GF-D8 (cell line): ENCODE measurements at regions not wholly inside any gene's neighbourhood (a gene's known extent, or its start where the extent isn't known, plus 50 kb on each side); places are given as distances from the start of the nearest gene placed in this dataset.
"Not testable (repeated sequence)": the region's sequence is repeated elsewhere in the genome, so short reads cannot be mapped to it uniquely, and the experiment has no call there.

Experiments
- DNase-seq: peaks from one replicate; lab custom pipeline; 2025; lab: John Stamatoyannopoulos, UW

DNA sequence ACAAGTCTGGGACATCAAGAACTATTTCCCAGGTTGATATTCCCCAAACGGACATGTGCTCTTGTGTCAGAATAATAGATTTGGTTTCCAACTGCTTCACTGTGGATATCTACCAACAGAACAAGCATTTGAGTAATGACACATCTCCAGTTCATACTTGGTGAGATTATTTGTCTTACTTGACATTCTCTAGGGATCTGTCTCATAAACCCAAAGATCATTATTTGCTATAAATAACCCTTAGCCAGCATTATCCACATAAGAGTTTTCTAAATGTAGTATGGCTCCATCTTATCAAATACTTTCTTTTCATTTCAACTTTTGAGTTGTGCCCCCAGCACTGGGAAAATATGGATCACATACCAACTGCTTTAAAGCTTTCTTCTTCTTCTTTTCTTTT is 1063.9 kb upstream of the CDH18 start:
- no peak for DNase-seq

DNA sequence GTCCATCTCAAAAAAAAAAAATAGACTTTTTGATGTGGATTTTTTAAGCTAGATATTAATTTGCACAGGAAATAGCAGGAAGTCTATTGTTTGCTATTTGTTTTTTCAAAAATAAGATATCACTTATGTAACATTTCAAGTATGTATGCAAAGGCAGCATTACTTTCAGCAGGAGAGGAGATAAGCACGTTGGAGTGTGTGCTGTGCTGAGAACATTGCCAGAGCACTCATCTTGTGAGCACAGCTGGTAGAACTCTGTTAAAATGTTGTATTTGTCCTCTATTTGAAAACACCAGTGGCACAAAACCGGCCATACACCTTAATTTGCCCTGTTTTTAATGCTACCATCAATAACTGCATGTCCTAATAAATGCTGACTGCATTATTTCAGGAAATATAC is 1061.9 kb upstream of the CDH18 start:
- no peak for DNase-seq

DNA sequence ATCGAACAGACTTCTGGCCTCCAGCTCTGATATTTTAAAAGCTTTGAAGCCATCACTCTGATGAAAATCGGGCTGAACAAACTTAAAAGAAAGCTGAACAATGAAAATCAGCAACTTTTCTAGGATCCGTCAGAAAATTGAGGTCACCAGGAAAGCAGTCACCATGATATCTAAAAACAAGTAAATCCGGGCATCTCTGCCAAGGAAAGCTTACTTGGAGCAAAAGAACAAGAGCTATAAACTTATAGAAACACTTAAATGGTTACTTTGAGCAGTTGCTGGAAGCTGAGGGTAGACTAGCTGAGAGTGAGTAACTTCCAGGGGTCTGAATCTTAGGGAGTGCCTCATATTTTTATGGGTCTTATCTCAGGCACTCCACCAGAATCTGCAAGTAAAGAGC is 1043.0 kb upstream of the CDH18 start:
- no peak for DNase-seq

DNA sequence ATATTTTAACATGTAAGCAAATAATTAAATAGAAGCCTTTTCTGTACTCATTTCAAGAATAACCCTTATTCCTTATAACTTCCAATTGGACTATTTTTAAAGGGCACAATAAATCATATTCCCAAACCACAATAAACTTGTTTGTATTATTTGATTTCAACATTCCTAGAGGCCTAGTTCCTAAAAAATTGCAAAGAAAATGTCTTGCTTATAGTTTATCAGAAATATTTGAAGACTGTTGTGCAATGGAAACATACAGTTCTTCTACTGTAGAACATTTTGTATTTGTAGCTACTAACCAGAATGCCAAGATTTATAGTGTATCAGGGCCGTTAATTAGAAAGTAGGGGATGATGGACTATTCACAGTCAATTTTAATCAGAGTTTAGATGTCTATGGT is 1037.0 kb upstream of the CDH18 start:
- no peak for DNase-seq

DNA sequence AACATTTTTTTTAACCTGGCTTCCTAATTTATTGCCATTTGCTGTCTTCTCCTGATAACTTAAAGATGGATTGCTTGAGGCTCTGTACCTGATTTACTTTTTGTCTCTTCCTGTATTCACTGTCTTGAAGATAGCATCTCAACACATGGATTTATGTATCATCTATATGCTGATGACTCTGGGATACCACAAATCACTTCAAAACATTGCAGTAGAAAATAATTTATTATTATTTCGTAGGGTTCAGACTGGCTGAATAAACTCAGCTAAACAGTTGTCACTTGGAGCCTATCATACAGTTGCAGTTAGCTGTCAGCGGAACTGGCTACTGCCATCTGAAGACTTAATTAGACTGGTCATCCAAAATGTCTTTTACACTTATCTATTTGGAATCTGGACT is 1025.2 kb upstream of the CDH18 start:
- no peak for DNase-seq

DNA sequence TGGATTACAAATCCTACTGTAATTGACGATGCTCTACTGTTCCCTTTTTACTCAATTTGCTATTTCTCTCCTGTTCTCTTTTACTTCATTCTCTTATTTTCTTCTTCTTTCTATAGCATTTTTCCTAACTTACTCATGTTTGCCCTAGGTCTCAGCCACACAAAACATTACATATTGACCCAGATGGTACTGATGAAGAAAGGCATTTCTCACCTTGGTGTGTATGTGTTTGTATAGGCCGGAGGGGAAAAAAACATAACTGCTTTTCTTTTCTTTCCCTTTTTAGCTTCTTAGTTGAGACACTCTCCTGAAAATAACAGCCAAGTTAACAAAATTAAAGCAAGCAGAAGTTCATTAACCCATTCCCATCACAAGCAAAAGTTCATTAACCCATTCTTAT is 1019.8 kb upstream of the CDH18 start:
- DNase-seq, result no peak

DNA sequence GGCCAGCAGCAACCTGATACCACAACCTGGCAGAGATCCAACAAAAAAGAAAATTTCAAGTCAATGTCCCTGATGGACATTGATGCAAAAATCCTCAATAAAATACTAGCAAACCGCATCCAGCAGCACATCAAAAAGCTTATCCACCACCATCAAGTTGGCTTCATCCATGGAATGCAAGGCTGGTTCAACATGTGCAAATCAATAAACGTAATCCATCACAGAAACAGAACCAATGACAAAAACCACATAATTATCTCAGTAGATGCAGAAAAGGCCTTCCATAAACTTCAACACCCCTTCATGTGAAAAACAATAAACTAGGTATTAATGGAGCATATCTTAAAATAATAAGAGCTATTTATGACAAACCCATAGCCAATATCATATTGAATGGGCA is 1000.9 kb upstream of the CDH18 start:
- not testable (repeated sequence) for DNase-seq

DNA sequence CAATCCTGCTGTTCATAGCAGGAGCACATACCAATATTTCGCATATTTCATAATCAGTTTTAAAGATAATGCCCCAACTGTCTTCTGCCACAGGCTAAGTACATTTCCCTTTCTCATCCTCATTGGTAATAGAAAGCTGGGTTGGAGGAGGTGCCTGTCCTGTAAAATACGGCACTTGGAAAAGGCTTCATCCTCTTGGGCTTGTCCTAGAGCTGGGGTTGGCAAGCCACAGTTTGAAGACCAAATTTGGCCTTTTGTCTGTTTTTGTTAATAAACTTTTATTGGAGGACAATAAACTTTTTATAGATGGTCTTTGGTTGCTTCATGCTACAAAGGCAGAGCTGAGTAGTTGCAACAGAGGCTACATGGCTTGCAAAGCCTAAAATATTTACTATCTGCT is 997.8 kb upstream of the CDH18 start:
- DNase-seq, result no peak

DNA sequence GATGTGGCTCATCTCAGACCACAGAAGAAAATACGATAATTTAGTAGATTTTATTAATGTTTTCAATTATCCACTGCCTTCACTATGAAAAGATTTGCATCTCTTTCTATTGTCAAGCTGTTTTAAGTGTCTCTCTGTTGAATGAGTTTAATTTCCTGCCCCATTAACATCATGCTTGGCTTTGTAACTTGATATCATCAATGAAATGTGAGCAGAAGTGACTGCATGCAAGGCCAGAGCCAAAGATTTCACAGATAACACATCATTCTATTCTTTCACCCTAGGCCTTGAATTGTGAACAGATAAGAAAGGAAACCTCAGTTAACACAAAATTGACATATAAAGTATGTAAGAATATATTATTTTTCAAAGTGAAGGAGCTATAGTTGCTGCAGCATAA is 986.4 kb upstream of the CDH18 start:
- DNase-seq, result no peak

DNA sequence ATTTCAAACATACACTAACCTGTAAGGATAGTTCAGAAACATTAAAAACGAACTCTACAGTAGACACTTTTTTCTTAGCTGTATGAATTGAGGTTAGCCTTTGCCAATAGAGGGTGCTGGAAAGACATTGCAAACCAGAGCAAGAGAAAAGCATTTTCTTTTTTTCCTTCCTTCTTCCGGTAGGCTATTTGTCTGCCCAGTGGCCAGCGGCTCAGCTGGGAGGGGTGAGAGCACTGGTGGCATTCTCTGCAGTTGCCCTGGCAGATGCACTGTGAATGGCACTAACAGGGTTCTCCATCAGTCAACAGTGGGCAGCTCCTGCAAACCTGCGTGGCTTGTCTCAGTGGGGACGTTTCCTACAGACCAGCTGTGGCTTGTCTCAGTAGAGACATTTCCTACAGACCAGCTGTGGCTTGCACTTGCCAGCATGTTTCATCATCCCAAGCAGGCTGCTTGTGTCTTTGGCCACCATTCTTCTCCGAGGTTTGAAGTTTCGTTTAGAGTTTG is 984.5 kb upstream of the CDH18 start:
- no peak for DNase-seq

DNA sequence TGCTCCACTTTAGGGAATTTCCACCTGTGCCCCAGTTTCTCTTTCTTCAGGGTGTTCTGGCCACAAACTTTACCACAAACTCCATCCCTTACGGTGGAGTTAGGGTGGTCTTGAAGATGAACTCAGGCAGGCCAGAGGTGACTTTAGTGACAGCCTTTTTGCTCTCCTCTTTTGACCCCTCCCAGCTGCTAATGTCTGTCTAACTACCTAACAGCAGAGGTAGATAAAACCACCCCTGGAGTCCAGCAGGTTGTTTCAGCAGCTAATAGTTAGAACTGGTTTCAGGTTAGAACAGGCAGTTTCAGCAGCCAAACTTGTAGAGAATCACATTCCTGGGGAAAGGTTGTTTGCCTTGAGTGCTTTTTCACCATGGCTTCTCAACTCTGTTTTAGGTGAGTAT is 971.3 kb upstream of the CDH18 start:
- no peak for DNase-seq

DNA sequence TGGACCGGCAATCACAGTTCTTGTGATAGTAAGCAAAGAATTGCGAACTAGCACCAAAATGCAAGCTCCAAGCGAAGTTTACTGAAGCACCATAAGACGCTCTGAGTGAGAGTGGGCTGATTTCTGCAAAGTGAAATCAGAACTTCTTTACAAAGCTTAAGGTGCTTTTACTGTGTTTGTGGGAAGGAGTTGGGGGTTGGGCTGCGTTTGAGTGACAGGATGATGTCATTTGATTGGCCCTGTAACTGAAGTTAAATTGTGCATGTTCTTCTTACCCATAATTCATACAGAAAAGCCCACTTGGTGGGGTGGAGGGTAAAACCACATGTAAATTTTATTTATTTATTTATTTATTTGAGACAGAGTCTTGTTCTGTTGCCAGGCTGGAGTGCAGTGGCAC is 970.6 kb upstream of the CDH18 start:
- DNase-seq, result no peak

DNA sequence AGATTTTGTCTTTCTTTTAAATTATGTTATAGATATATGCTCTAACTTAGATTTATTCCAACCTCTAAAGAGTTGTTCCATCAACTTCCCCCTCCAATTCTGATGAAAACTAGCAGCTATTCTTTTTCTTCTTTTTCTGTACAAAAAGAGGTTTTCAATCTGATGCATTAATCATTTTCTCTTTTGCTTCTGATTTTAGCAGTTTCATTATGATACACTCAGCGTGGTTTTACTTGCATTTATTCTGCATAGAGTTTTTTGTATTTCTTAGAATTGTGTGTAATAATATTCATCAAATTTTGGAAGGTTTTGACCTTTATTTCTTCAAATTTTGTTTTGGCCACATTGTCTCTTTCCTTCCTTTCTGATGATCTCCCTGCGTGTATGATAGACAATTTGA is 968.1 kb upstream of the CDH18 start:
- DNase-seq, result no peak

DNA sequence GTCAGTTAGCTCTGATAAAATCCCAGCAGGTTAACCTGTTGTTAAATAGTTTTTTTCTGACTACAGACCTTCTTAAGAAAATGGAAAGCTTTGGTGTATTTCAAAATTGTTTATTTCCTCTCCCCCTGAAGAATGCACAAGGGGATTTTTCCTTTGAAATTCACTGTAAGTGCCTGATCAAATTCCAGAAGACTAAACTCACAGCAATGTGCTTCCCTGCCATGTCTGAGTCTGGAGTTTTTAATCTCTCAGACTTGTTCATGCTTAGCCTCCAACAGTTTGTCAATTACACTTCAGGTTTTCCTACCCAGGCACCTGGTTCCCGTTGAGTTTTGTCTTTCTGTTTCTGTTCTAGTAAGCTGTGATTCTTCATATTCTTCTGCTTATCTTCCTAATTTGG is 961.6 kb upstream of the CDH18 start:
- DNase-seq, result no peak

DNA sequence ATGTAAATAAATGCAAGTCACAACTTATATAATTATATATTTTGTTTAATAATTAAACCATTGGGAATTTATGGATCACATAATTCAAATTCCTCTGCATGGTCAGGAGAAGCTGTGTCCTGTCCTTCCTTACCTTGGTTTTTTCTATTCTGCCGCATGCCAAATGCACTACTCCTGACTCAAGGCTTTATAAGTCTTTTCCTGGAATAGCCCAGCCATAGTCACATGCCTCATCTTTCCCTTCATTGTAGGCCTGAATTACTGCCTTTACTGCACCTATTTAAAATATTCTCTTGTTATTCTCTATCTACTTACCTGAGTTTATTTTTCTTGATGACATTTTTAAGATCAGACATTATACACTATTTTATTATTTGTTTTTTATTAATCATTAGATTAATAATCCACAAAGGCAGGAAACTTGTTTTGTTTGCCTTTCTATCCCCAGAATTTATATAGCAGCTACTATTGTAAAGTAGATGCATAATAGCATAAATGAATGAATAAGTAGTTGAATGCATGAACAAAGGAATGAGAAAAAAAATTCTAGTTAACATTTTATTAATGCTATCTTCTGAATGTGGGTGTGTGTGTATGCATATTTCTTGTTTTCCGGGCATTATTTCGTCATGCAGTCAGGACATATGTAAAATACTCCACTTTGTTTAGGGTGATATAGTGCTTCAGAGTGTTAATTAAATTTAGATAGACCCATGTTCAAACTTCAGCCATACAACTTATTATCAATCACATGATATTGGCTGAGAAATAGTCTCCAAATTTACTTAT is 955.4 kb upstream of the CDH18 start:
- DNase-seq, result not testable (repeated sequence)

DNA sequence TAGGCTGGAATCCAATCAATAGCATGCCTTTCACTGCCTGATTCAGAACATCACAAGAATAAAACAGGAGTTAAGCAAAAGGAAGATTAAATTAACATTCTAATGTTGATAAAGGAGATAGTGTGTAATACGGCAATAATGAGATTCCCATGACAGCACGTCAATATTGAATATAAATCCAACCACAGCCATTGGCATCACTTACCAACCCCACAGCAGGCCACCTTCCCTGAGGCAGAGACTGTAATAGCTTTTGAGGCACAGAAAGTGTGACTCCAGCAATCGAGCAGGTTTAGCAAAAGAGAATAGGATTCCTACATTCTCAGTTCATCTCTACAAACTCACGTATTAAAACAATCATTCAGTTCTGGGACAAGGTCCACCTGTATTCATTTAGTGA is 954.6 kb upstream of the CDH18 start:
- not testable (repeated sequence) for DNase-seq

DNA sequence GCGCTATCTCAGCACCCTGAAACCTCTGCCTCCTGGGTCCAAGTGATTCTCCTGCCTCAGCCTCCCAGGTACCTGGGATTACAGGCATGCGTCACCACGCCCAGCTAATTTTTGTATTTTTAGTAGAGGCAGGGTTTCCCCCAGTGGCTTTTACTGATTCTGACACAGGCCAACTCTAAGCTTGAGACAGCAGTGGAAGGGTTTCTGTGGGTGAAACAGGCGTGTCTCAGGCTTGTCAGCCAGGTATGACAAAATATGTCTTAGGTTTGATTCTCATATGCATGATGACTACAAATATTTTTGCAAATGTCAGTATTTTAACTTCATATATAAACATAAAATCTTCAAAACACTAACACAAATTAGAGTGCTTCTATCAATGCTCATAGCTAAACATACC is 952.8 kb upstream of the CDH18 start:
- DNase-seq, result not testable (repeated sequence)

DNA sequence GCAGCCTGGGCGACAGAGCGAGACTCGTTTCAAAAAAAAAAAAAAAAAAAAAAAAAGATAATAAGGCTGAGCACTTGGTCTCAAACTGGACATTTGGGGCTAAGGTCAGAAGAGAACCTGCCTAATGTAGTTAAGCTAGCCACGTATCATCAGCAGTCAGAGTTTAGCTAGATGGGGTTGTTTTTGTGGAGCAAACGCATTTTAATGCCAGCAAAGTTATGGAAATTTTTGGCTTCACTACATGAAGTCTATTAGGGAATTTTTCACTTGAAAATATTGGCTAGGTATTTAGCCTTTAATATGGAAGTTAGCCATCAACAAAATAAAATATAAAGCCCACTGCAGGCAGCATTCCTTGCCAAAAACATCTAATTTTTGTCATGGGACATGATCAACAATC is 902.9 kb upstream of the CDH18 start:
- DNase-seq, result not testable (repeated sequence)

DNA sequence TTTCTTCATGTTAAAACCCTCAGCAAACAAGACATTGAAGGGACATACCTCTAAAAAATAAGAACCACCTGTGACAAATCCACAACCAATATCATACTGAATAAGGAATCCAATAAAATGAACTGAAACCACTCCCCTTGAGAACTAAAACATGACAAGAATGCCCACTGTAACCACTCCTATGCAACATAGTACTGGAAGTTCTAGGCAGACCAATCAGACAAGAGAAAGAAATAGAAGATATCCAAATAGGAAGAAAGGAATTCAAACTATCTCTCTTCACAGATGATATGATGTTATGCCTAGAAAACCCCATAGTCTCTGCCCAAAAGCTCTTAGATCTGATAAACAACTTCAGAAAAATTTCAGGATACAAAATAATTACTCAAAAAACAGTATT is 887.7 kb upstream of the CDH18 start:
- not testable (repeated sequence) for DNase-seq

DNA sequence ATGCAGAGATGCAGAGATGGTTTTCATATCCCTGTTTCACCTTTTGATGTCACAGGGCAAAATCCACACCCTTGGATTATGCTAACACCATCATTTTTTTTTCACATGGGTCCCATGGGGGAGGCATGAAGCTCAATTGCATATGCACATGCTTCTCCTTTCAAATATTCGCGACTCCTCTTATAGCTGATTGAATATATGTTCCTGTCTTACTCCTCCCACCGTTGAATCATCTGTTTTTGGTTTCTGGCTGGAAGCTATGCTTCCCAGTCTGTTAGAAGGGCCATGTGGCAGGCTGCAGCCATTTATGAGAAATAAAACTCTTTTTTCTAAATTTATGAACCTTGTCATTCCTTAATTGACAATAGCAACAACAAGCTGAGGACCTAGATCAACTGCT is 877.9 kb upstream of the CDH18 start:
- DNase-seq, result not testable (repeated sequence)

DNA sequence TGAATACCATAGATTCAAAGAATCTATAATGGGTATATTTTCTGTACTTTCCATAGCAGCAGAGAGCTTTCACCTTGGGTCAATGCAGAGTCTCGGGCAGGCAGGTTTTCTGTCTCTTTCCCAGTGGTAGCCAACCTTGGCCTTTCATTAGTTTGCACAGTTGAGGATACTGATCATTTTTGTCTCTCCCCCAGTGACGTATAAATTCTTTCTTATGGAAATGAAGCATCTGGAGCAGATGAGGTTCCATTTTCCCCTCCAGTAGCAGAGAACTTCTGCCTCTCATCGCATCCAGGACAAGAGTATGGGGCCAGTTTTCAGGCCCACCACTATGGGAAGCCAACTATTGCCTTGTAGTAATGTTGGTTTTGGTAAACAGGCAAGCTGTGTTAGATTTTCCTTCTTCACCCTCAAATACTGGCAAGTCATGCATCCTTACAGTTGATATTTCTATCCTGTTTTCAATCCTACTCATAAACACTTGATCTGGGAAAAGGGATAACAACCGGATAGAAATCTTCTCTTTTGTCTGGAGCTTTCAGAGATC is 845.2 kb upstream of the CDH18 start:
- no peak for DNase-seq

DNA sequence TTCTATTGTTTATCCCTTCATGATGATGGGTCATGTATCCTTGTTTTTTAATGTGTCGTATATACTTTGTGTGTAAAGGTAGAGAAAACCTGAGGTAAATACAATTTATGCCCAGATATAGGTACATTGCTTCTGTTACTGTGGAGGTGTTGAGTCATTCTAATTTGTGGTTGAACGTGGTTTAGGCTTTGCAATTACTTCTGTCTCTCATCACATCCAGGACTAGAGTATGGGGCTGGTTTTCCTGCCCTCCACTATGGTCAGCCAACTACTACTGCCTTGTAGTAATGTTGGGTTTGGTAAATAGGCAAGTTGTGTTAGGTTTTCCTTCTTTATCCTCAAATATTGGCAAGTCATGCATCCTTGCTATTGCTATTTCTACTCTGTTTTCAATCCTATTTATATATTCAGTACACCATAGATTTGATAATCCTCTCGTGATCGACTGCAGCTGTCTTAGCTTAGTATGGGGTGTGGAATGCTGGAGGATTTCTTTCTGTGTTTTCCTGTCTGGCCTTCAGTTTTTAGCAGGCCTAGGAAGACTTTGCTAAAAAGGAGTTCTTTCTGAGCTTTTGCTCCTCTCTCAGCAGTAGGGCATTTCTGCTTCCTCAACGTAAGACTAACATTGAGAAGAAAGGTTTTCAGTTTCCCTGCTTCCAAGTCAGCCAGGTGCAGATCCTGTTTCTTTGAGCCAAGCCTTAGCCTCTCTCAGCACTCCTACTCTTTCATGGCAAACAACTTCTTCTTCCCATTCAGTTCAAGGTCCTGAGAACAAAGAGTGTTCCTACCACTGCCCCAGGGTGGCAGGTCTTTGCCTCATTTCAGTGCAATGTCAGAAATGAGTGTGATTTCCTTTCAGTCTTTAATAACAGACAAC is 844.4 kb upstream of the CDH18 start:
- no peak for DNase-seq

DNA sequence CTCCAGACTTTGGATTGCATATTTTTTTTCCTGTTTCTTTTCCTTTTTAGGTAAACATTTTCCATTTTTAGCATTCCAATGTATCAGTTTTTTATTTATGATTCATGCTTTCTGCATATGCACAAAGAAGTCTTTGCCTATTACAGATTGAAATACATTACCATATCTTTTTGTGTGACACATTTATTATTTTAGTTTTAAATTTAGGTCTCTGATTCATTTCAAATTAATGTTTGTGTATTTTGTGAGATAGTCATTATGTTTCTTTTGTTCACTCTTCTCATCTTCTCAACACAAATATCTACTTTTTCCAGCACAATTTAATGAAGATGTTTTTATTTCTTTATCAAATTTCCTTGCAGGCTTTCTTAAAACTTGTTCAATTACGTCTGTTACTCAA is 838.0 kb upstream of the CDH18 start:
- not testable (repeated sequence) for DNase-seq
